GM18867 (cell line): ENCODE measurements at regions not wholly inside any gene's neighbourhood (a gene's known extent, or its start where the extent isn't known, plus 50 kb on each side); places are given as distances from the start of the nearest gene placed in this dataset.

Source experiments
- ATAC-seq: cut with Tn5 transposase; IDR thresholded peaks from one replicate; pipeline ENCODE4 v1.9.1; 2021; ENCODE audit warnings: mild to moderate bottlenecking, moderate library complexity; ENCODE audit not compliant: unreplicated experiment

- peak; percentile 61 for ATAC-seq
Measured at GRCh38 chr3:194218646-194219453, 82.9 kb downstream of the HES1 start.

- no peak for ATAC-seq
Measured at GRCh38 chr3:194219826-194220410, 84.0 kb downstream of the HES1 start.

GRCh38 chr3:194220901-194221326 lies 85.0 kb downstream of the HES1 start:
- no peak for ATAC-seq

- no peak for ATAC-seq
Measured at GRCh38 chr3:194221336-194221735, 85.4 kb downstream of the HES1 start.

- no peak for ATAC-seq
Measured at GRCh38 chr3:194223951-194224350, 88.0 kb downstream of the HES1 start.

GRCh38 chr3:194224471-194225417 lies 88.8 kb downstream of the HES1 start:
- no peak for ATAC-seq

GRCh38 chr3:194225418-194225812 lies 89.5 kb downstream of the HES1 start:
- ATAC-seq, result no peak

- no peak for ATAC-seq
Measured at GRCh38 chr3:194225988-194226663, 90.2 kb downstream of the HES1 start.

- ATAC-seq, result no peak
Measured at GRCh38 chr3:194231929-194232832, 96.2 kb downstream of the HES1 start.

- no peak for ATAC-seq
Measured at GRCh38 chr3:194233150-194233549, 97.2 kb downstream of the HES1 start.

- no peak for ATAC-seq
Measured at GRCh38 chr3:194235160-194235559, 99.2 kb downstream of the HES1 start.

GRCh38 chr3:194237110-194237509 lies 101.2 kb downstream of the HES1 start:
- ATAC-seq, result no peak

- ATAC-seq, result no peak
Measured at GRCh38 chr3:194240766-194241165, 104.8 kb downstream of the HES1 start.

- no peak for ATAC-seq
Measured at GRCh38 chr3:194243172-194243837, 107.4 kb downstream of the HES1 start.

GRCh38 chr3:194244167-194244566 lies 107.0 kb downstream of the CPN2 start:
- ATAC-seq, result no peak

- ATAC-seq, result no peak
Measured at GRCh38 chr3:194245474-194245873, 105.7 kb downstream of the CPN2 start.

GRCh38 chr3:194245975-194246561 lies 105.1 kb downstream of the CPN2 start:
- ATAC-seq, result no peak

- ATAC-seq, result no peak
Measured at GRCh38 chr3:194246709-194247349, 104.3 kb downstream of the CPN2 start.
